SK-N-SH treated with all-trans-retinoic acid at 6 μM for 48 hours (cell line): ENCODE measurements at regions not wholly inside any gene's neighbourhood (a gene's known extent, or its start where the extent isn't known, plus 50 kb on each side); places are given as distances from the start of the nearest gene placed in this dataset.

ENCODE experiments used
- ARNTL ChIP-seq: fragments of 450-650 bp; formaldehyde crosslinking; IDR thresholded peaks from 2 replicates; pipeline ENCODE4 v1.5.0; 2020; ENCODE audit warnings: low read depth, mild to moderate bottlenecking, moderate library complexity, borderline replicate concordance
- ZNF70 ChIP-seq: fragments of 450-650 bp; formaldehyde crosslinking; IDR thresholded peaks from 2 replicates; pipeline ENCODE4 v1.5.0; 2020; ENCODE audit warnings: mild to moderate bottlenecking, moderate library complexity
- TF ChIP-seq, protein P1 (sequence below): fragments of 250-450 bp; sonication (Bioruptor Pico); IDR thresholded peaks from 2 replicates; pipeline ENCODE4 v1.5.1; 2020; ENCODE audit warnings: low read depth, mild to moderate bottlenecking, moderate library complexity

DNA sequence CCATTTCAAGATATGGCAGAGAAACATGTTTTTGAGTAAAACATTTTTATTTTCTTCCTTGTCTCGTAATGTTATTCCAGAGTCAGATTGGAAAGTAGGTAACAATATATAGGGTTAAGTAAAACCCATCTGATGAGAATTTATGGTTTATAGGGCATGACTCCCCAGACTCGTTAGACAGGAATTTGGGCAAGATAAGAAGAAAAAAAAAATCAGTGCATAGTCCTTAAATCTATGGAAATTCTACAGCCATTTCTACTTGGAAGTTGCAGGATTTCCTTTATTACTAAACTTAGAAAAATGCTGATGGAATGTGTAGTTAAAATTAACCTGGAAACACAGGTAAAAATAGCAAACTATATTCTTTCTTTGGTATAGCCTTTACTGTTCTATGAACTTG is 366.1 kb upstream of the MAGEB16 start:
- TF ChIP-seq ARNTL (CRISPR knock-in tag) = no peak
- TF ChIP-seq ZNF70 (CRISPR knock-in tag) = no peak
- TF ChIP-seq, protein P1, sequence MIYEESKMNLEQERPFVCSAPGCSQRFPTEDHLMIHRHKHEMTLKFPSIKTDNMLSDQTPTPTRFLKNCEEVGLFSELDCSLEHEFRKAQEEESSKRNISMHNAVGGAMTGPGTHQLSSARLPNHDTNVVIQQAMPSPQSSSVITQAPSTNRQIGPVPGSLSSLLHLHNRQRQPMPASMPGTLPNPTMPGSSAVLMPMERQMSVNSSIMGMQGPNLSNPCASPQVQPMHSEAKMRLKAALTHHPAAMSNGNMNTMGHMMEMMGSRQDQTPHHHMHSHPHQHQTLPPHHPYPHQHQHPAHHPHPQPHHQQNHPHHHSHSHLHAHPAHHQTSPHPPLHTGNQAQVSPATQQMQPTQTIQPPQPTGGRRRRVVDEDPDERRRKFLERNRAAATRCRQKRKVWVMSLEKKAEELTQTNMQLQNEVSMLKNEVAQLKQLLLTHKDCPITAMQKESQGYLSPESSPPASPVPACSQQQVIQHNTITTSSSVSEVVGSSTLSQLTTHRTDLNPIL = no peak
